Thyroid gland (tissue), 4 donors: ENCODE measurements at regions not wholly inside any gene's neighbourhood (a gene's known extent, or its start where the extent isn't known, plus 50 kb on each side); places are given as distances from the start of the nearest gene placed in this dataset.
"Not testable (repeated sequence)": the region's sequence is repeated elsewhere in the genome, so short reads cannot be mapped to it uniquely, and the experiment has no call there.

Experiments used
- CTCF ChIP-seq, 6 experiments: fragments of 200-600 bp in 3 of 6; fragments of 450-650 bp in 3 of 6; sonication (generic) in 3 of 6; IDR thresholded peaks; one replicate each; pipeline ENCODE4 v1.5.1; 2016 to 2019; ENCODE audit warnings: antibody characterized with exemption in 6 of 6, mild to moderate bottlenecking in 2 of 6, inconsistent platforms in 1 of 6, moderate library complexity in 1 of 6
- POLR2A ChIP-seq, 2 donors: fragments of 450-650 bp; IDR thresholded peaks; one replicate each; pipeline ENCODE4 v1.6.1; 2017; ENCODE audit warnings: antibody characterized with exemption in 2 of 2, mild to moderate bottlenecking in 2 of 2, moderate library complexity in 1 of 2

GRCh38 chr9:39585233-39585632, 229.8 kb downstream of the SPATA31A1 start:
- TF ChIP-seq CTCF, POLR2A (IDR thresholded peaks at IDR 0.05): not testable (repeated sequence)
